Transverse colon (tissue), 3 donors: ENCODE measurements at regions not wholly inside any gene's neighbourhood (a gene's known extent, or its start where the extent isn't known, plus 50 kb on each side); places are given as distances from the start of the nearest gene placed in this dataset.

ENCODE experiments used
- POLR2A ChIP-seq: fragments of 450-650 bp; IDR thresholded peaks from one replicate; pipeline ENCODE4 v1.6.1; 2016; ENCODE audit warnings: antibody characterized with exemption, mild to moderate bottlenecking, moderate library complexity
- TF ChIP-seq, protein P1 (sequence below), 5 experiments: fragments of 200-600 bp in 3 of 5; fragments of 450-650 bp in 2 of 5; sonication (generic) in 3 of 5; IDR thresholded peaks; 1 replicate in 2 of 5; 2 replicates in 3 of 5; pipeline ENCODE4 v1.5.1; 2016 to 2017; ENCODE audit warnings: antibody characterized with exemption in 5 of 5, inconsistent platforms in 3 of 5, mild to moderate bottlenecking in 2 of 5, moderate library complexity in 1 of 5

DNA sequence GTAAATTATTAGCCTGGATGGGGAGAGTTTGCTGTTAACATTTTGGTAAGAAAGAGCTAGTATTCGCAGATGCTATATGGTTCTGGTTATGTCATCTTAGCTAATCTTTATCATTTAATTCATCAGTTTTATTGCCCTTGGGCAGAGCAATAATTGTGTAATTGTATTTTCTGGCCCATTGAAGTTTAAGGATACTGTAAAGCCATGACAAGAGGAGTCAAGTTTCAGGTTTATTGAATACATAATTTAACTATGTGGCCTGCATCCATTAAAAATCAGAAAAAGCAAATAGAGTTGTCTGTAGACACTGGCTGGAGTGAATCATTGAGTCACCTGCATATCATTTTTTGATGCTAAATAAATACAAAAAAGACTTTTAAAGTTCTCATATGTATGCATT, 255.8 kb downstream of the PRELID2 start:
- TF ChIP-seq, protein P1, sequence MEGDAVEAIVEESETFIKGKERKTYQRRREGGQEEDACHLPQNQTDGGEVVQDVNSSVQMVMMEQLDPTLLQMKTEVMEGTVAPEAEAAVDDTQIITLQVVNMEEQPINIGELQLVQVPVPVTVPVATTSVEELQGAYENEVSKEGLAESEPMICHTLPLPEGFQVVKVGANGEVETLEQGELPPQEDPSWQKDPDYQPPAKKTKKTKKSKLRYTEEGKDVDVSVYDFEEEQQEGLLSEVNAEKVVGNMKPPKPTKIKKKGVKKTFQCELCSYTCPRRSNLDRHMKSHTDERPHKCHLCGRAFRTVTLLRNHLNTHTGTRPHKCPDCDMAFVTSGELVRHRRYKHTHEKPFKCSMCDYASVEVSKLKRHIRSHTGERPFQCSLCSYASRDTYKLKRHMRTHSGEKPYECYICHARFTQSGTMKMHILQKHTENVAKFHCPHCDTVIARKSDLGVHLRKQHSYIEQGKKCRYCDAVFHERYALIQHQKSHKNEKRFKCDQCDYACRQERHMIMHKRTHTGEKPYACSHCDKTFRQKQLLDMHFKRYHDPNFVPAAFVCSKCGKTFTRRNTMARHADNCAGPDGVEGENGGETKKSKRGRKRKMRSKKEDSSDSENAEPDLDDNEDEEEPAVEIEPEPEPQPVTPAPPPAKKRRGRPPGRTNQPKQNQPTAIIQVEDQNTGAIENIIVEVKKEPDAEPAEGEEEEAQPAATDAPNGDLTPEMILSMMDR (IDR thresholded peaks at IDR 0.05), result no peak
- TF ChIP-seq POLR2A, result no peak
